HAP-1 (cell line): ENCODE measurements at regions not wholly inside any gene's neighbourhood (a gene's known extent, or its start where the extent isn't known, plus 50 kb on each side); places are given as distances from the start of the nearest gene placed in this dataset.

Experiments used
- DNase-seq, 2 experiments: peaks; one replicate each; pipeline ENCODE4 v3.0.0-alpha.2; 2016 to 2020; ENCODE audit warnings: low spot score in 2 of 2
- H3K27me3 ChIP-seq: fragments of 250-450 bp; sonication (Bioruptor Pico); 2 replicates; pipeline ENCODE4 v1.5.1; 2020; ENCODE audit warnings: low read depth, mild to moderate bottlenecking, moderate library complexity
- H3K36me3 ChIP-seq: fragments of 250-450 bp; sonication (Bioruptor Pico); replicated peaks from 2 replicates; pipeline ENCODE4 v1.5.1; 2020; ENCODE audit warnings: mild to moderate bottlenecking
- H3K4me1 ChIP-seq: fragments of 250-450 bp; sonication (Bioruptor Pico); 2 replicates; pipeline ENCODE4 v1.5.1; 2020; ENCODE audit warnings: mild to moderate bottlenecking
- H3K4me3 ChIP-seq: fragments of 250-450 bp; sonication (Bioruptor Pico); 2 replicates; pipeline ENCODE4 v1.5.1; 2020; ENCODE audit warnings: mild to moderate bottlenecking, moderate library complexity
- H3K9me3 ChIP-seq: fragments of 250-450 bp; sonication (Bioruptor Pico); 2 replicates; pipeline ENCODE4 v1.5.1; 2020; ENCODE audit warnings: mild to moderate bottlenecking, moderate library complexity
- in situ Hi-C: fragments of 300-500 bp; cut with MboI; formaldehyde crosslinking; loops from 3 replicates; pipeline ENCODE4 v1.14.3; 2020; ENCODE audit warnings: low sequenced_read_pairs, inconsistent platforms, mixed read lengths

DNA sequence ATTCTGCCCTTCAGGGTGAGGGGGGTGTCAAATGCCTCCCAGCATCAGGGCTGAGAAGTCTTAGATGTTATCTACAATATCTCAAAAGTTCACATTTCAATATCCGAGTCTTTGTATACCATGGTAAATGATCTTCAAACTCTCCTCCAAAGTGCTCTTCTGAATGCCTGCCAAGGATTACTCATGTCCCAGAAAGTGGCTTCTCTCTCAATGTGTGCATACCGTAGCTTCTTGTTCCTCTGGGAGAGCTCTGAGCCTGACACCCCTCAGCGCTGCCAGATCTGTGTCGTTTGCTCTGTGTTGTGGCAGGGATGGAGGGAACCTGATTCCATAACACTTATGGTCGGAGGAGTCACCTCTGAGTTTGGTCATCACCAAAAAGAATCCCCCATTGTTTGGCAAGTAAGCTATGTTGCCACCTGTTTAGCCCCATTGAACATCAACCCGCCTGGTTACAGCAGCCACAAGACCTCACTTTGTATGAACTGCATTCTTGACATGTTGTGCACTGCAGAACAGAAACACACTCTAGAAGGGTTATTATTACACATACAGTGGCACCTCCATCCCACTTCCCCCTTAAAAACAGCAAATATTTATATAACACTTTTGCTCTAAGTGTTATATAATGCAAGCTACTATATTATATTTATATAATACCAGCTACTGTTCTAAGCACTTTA lies 163.1 kb upstream of the MIR17HG start:
- in situ Hi-C loops: no loop called here
- no peak for DNase-seq
- Histone ChIP-seq H3K27me3 (no peaks in the 10 kb centered on the region), H3K4me1 (no peaks in the 10 kb centered on the region), H3K36me3 (no peaks in the 10 kb centered on the region), H3K4me3 (no peak overlapping the region), H3K9me3 (no peaks in the 10 kb centered on the region)

DNA sequence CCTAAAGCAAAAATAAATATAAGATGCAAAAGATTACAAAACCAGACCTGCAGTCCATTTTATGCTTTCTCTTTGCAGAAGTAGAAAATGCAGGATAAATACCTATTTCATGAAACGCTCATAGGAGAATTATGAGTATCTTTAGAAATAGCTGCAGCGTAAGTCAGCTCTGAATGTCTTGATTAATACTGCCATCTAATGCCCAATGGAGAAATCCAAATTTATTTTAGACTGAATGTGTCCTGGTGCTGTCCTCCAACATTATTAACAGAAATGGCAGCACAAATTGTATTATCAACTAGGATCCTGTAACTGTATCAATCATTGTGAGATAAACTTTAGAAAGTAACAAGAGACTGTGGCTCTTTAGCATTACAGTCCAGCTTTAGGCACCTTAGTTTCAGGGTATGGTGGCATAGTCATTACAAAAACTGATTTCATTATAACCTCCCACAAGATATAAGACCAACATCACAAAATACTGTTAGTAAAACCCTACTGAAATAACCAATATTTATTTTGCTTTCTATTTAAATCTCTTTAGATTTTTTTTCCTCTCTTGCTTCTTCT lies 162.1 kb upstream of the MIR17HG start:
- Histone ChIP-seq H3K9me3 (no peaks in the 10 kb centered on the region), H3K27me3 (no peaks in the 10 kb centered on the region), H3K4me1 (no peaks in the 10 kb centered on the region), H3K4me3 (no peak overlapping the region), H3K36me3 (no peaks in the 10 kb centered on the region)
- in situ Hi-C loops: no loop called here
- DNase-seq: no peak

- H3K36me3 ChIP-seq: no peaks in the 10 kb centered on the region
- H3K9me3 ChIP-seq: no peaks in the 10 kb centered on the region
- in situ Hi-C loops: no loop called here
Observed at GRCh38 chr13:91187522-91187921, 160.0 kb upstream of the MIR17HG start.

DNA sequence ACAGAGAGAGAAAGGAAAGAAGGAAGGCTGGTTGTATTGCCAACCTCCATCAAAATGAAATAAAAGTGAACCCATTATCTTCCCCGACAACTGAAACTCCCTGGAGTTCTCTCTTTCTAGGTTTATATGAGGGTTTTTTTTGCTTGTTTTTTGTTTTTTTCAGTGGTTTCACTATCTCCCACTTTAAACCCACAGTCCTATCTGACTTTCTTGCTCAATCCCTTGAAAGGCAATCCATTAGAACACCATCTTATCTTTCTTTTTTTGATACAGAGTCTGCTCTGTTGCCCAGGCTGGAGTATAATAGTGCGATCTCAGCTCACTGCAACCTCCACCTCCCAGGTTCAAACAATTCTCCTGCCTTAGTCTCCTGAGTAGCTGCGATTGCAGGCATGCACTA lies 158.0 kb upstream of the MIR17HG start:
- no peak for DNase-seq
- no peaks in the 10 kb centered on the region for H3K27me3 ChIP-seq
- H3K4me1 ChIP-seq: no peaks in the 10 kb centered on the region
- in situ Hi-C loops: no loop called here
- H3K9me3 ChIP-seq: no peaks in the 10 kb centered on the region
- no peak overlapping the region for H3K4me3 ChIP-seq
- no peaks in the 10 kb centered on the region for H3K36me3 ChIP-seq

More at GRCh38 chr13:91187522-91187921, 160.0 kb upstream of the MIR17HG start:
- Histone ChIP-seq H3K27me3 (no peaks in the 10 kb centered on the region), H3K4me1 (no peaks in the 10 kb centered on the region), H3K4me3 (no peak overlapping the region)
- no peak for DNase-seq

DNA sequence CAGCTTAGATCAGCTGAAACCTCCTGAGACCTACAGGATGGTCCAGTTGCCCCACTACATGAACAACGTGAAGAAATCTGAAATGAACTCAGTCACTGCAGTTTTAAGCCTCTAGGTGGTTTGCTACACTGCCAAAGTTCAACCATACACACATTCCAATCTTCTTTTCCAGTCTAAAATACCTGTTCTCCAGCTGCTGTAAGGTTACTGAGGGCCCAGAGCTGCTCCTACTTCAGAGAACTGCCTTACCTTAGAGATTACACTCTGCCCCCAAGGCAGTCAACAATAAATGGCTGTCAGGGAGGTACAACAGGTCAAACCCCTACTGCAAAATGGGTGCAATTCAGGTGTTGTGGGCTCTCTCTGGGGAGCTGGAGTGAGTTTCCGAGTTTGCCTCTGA lies 154.1 kb upstream of the MIR17HG start:
- no peaks in the 10 kb centered on the region for H3K27me3 ChIP-seq
- no peaks in the 10 kb centered on the region for H3K36me3 ChIP-seq
- H3K9me3 ChIP-seq: no peaks in the 10 kb centered on the region
- in situ Hi-C loops: no loop called here
- no peaks in the 10 kb centered on the region for H3K4me1 ChIP-seq
- no peak for DNase-seq
- H3K4me3 ChIP-seq: no peak overlapping the region

- Histone ChIP-seq H3K4me3 (no peak overlapping the region), H3K4me1 (no peaks in the 10 kb centered on the region), H3K27me3 (no peaks in the 10 kb centered on the region), H3K36me3 (no peaks in the 10 kb centered on the region), H3K9me3 (no peaks in the 10 kb centered on the region)
- DNase-seq: no peak
- in situ Hi-C loops: no loop called here
Observed at GRCh38 chr13:91195789-91196188, 151.7 kb upstream of the MIR17HG start.

GRCh38 chr13:91196958-91197357 lies 150.5 kb upstream of the MIR17HG start:
- Histone ChIP-seq H3K9me3 (no peaks in the 10 kb centered on the region), H3K4me3 (no peak overlapping the region), H3K27me3 (no peaks in the 10 kb centered on the region), H3K4me1 (no peaks in the 10 kb centered on the region), H3K36me3 (no peaks in the 10 kb centered on the region)
- DNase-seq: no peak
- in situ Hi-C loops: no loop called here

DNA sequence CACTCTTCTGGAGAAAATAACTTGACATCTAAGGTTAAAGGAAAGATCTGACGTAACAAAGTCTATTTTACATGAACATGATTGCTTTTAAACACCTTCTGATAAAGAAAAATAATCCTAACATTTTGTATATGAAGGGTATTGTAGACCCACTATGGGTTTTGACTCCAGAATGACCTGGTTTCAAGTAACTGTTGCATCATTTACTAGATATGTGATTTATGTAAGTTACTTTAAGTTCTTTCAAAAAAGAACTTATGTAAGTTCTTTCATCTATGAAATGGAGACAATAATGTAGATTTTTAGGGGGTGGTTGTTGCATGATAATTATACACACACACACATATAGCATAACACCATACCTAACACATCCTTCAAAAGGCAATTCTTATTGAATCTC lies 147.6 kb upstream of the MIR17HG start:
- Histone ChIP-seq H3K27me3 (no peaks in the 10 kb centered on the region), H3K9me3 (no peaks in the 10 kb centered on the region), H3K4me1 (no peaks in the 10 kb centered on the region), H3K36me3 (no peaks in the 10 kb centered on the region), H3K4me3 (no peak overlapping the region)
- in situ Hi-C loops: no loop called here
- DNase-seq: no peak

- no peak for DNase-seq
- no peaks in the 10 kb centered on the region for H3K4me1 ChIP-seq
- no peaks in the 10 kb centered on the region for H3K36me3 ChIP-seq
- no peaks in the 10 kb centered on the region for H3K9me3 ChIP-seq
- in situ Hi-C loops: no loop called here
- H3K4me3 ChIP-seq: no peak overlapping the region
- H3K27me3 ChIP-seq: no peaks in the 10 kb centered on the region
Observed at GRCh38 chr13:91200486-91200885, 147.0 kb upstream of the MIR17HG start.

DNA sequence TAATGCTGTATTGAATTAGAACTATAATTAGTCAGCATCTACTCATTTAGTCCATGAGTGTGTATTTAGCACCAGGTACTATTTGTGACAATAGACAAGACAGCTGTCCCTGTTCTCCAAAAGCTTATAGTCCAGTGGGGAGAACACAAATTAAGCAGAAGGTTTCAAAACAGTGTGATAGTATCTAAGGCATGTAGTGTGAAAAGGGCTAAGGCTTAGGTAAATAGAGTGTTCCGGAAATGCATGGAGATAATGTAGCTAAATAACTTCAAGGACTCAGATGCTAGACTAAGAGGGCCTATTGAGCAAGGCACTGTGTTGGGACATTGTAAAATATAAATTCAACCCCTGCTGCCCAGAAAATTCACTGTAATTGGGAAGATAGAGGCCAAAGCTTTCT lies 144.1 kb upstream of the MIR17HG start:
- in situ Hi-C loops: no loop called here
- Histone ChIP-seq H3K36me3 (no peaks in the 10 kb centered on the region), H3K4me3 (no peak overlapping the region), H3K4me1 (no peaks in the 10 kb centered on the region), H3K9me3 (no peaks in the 10 kb centered on the region), H3K27me3 (no peaks in the 10 kb centered on the region)
- no peak for DNase-seq

- DNase-seq: no peak
- H3K27me3 ChIP-seq: no peaks in the 10 kb centered on the region
- no peaks in the 10 kb centered on the region for H3K9me3 ChIP-seq
- no peak overlapping the region for H3K4me3 ChIP-seq
- no peaks in the 10 kb centered on the region for H3K36me3 ChIP-seq
- in situ Hi-C loops: no loop called here
- H3K4me1 ChIP-seq: no peaks in the 10 kb centered on the region
Observed at GRCh38 chr13:91207261-91207660, 140.2 kb upstream of the MIR17HG start.

- Histone ChIP-seq H3K4me3 (no peak overlapping the region), H3K27me3 (no peaks in the 10 kb centered on the region), H3K9me3 (no peaks in the 10 kb centered on the region), H3K36me3 (no peaks in the 10 kb centered on the region), H3K4me1 (no peaks in the 10 kb centered on the region)
- DNase-seq: no peak
- in situ Hi-C loops: no loop called here
Observed at GRCh38 chr13:91211510-91211909, 136.0 kb upstream of the MIR17HG start.

DNA sequence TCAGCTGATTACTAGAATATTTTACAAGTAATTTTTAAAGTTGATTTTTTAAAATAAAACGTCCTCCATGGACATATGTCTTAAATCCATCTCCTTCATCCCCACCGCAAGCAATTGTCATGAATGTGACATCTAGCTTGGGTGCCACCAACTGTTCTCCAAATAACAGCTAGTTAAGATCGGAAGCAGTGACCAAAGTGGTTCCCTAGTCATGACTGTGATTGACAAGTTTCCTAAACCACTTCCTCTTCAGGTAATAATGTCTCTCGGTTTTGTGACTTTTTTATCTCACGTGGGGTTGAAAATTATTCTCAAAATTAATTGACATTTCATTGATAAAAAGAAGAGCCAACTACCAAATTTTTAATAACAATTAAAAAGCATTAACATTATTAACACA lies 135.3 kb upstream of the MIR17HG start:
- Histone ChIP-seq H3K9me3 (no peaks in the 10 kb centered on the region), H3K4me3 (no peak overlapping the region), H3K27me3 (no peaks in the 10 kb centered on the region), H3K4me1 (no peaks in the 10 kb centered on the region), H3K36me3 (no peaks in the 10 kb centered on the region)
- in situ Hi-C loops: no loop called here
- no peak for DNase-seq

GRCh38 chr13:91214031-91214430 lies 133.5 kb upstream of the MIR17HG start:
- DNase-seq: no peak
- no peaks in the 10 kb centered on the region for H3K36me3 ChIP-seq
- in situ Hi-C loops: no loop called here
- no peaks in the 10 kb centered on the region for H3K4me1 ChIP-seq
- no peaks in the 10 kb centered on the region for H3K27me3 ChIP-seq
- no peaks in the 10 kb centered on the region for H3K9me3 ChIP-seq
- H3K4me3 ChIP-seq: no peak overlapping the region
